ENCODE measurements at regions not wholly inside any gene's neighbourhood (a gene's known extent, or its start where the extent isn't known, plus 50 kb on each side); places are given as distances from the start of the nearest gene placed in this dataset.

DNA sequence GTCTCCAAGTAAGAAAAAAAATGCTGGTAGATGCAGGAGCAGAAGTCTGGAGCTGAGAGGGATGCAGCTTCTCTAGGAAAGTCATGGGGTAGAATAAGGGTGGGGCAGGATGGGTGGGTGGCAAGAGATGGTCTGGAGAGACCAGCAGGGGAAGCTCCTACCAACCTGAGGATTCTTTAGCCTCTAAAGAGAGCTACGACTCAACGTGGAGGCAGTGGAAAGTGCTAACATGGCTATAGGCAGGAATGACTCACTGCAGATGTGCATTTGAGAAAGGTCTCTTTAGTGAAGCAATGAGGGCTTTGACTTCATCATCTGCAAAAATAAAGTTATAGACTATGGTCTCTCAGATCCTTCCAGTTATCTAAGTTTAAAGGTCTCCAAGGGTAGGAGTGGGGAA is 722.8 kb upstream of the RAB6C start:
- ChIA-PET POLR2A (ENCODE audit: low non-redundant PET) (no interaction called here), CTCF (no interaction called here)
- DNase-seq (ENCODE audit: low spot score), result no peak
- intact Hi-C loops (cut with micrococcal nuclease; ENCODE audit: unreplicated experiment), result no loop called here
- H3K36me3 ChIP-seq (ENCODE audit: insufficient read depth, low read length, poor library complexity, severe bottlenecking), result no peaks in the 10 kb centered on the region
- H3K27ac ChIP-seq (ENCODE audit: low read depth, low read length, poor library complexity, severe bottlenecking), result no peak overlapping the region
- H3K4me3 ChIP-seq (ENCODE audit: low read depth, low read length, poor library complexity, severe bottlenecking), result no peak overlapping the region
- no peaks in the 10 kb centered on the region for H3K27me3 ChIP-seq (replicated peaks; ENCODE audit: insufficient read depth, low read depth, low read length, poor library complexity)
- no peaks in the 10 kb centered on the region for H3K9me3 ChIP-seq (ENCODE audit: low read depth, low read length, poor library complexity, severe bottlenecking)
- TF ChIP-seq, protein P1, sequence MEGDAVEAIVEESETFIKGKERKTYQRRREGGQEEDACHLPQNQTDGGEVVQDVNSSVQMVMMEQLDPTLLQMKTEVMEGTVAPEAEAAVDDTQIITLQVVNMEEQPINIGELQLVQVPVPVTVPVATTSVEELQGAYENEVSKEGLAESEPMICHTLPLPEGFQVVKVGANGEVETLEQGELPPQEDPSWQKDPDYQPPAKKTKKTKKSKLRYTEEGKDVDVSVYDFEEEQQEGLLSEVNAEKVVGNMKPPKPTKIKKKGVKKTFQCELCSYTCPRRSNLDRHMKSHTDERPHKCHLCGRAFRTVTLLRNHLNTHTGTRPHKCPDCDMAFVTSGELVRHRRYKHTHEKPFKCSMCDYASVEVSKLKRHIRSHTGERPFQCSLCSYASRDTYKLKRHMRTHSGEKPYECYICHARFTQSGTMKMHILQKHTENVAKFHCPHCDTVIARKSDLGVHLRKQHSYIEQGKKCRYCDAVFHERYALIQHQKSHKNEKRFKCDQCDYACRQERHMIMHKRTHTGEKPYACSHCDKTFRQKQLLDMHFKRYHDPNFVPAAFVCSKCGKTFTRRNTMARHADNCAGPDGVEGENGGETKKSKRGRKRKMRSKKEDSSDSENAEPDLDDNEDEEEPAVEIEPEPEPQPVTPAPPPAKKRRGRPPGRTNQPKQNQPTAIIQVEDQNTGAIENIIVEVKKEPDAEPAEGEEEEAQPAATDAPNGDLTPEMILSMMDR (conservative IDR thresholded peaks at IDR 0.05; ENCODE audit: low read depth, low read length), result no peak
- TF ChIP-seq EZH2 (IDR thresholded peaks at IDR 0.05; ENCODE audit: borderline replicate concordance, low read depth, low read length, poor library complexity, severe bottlenecking), result no peak
- H3K4me1 ChIP-seq (ENCODE audit: insufficient read depth, low read length, poor library complexity, severe bottlenecking), result no peaks in the 10 kb centered on the region
- no TSS peak for BruUV-seq (replicated peaks)

DNA sequence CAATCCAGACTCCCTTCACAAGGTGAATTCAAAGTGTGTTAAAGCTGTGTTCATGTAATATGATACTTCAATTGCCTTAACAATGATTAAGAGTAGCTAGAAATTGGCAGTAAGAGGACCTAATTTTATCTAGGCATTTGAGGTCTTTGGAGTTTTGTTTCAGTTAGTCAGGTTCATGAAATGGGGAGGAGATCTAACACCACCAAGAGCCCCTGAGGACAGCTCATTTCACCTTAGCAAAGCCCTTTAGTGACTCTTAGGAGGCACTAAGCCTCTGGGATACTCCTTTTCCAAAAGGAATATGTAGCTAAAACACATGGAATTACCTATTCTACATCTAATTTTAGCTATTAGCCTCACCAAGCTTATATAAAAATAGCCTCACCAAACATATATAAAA is 716.5 kb upstream of the RAB6C start:
- ChIA-PET POLR2A (ENCODE audit: low non-redundant PET) (no interaction called here), CTCF (no interaction called here)
- H3K27ac ChIP-seq (ENCODE audit: low read depth, low read length, poor library complexity, severe bottlenecking), result no peak overlapping the region
- TF ChIP-seq, protein P1 (conservative IDR thresholded peaks at IDR 0.05; ENCODE audit: low read depth, low read length), result no peak
- no peak for TF ChIP-seq EZH2 (IDR thresholded peaks at IDR 0.05; ENCODE audit: borderline replicate concordance, low read depth, low read length, poor library complexity, severe bottlenecking)
- BruUV-seq (replicated peaks), result no TSS peak
- intact Hi-C loops (cut with micrococcal nuclease; ENCODE audit: unreplicated experiment), result no loop called here
- no peaks in the 10 kb centered on the region for H3K27me3 ChIP-seq (replicated peaks; ENCODE audit: insufficient read depth, low read depth, low read length, poor library complexity)
- no peaks in the 10 kb centered on the region for H3K36me3 ChIP-seq (ENCODE audit: insufficient read depth, low read length, poor library complexity, severe bottlenecking)
- no peak overlapping the region for H3K4me3 ChIP-seq (ENCODE audit: low read depth, low read length, poor library complexity, severe bottlenecking)
- H3K9me3 ChIP-seq (ENCODE audit: low read depth, low read length, poor library complexity, severe bottlenecking), result peaks cover 10% of the 10 kb centered on the region
- no peak for DNase-seq (ENCODE audit: low spot score)
- H3K4me1 ChIP-seq (ENCODE audit: insufficient read depth, low read length, poor library complexity, severe bottlenecking), result no peaks in the 10 kb centered on the region

GRCh38 chr2:129263939-129264338 is 715.5 kb upstream of the RAB6C start:
- no peak for DNase-seq (ENCODE audit: low spot score)
- Histone ChIP-seq H3K4me3 (ENCODE audit: low read depth, low read length, poor library complexity, severe bottlenecking) (no peak overlapping the region), H3K27ac (ENCODE audit: low read depth, low read length, poor library complexity, severe bottlenecking) (no peak overlapping the region), H3K36me3 (ENCODE audit: insufficient read depth, low read length, poor library complexity, severe bottlenecking) (no peaks in the 10 kb centered on the region), H3K4me1 (ENCODE audit: insufficient read depth, low read length, poor library complexity, severe bottlenecking) (no peaks in the 10 kb centered on the region), H3K27me3 (replicated peaks; ENCODE audit: insufficient read depth, low read depth, low read length, poor library complexity) (no peaks in the 10 kb centered on the region), H3K9me3 (ENCODE audit: low read depth, low read length, poor library complexity, severe bottlenecking) (peaks cover 10% of the 10 kb centered on the region)
- intact Hi-C loops (cut with micrococcal nuclease; ENCODE audit: unreplicated experiment), result no loop called here
- no TSS peak for BruUV-seq (replicated peaks)
- ChIA-PET CTCF (no interaction called here), POLR2A (ENCODE audit: low non-redundant PET) (no interaction called here)
- TF ChIP-seq EZH2 (IDR thresholded peaks at IDR 0.05; ENCODE audit: borderline replicate concordance, low read depth, low read length, poor library complexity, severe bottlenecking), result no peak
- TF ChIP-seq, protein P1 (conservative IDR thresholded peaks at IDR 0.05; ENCODE audit: low read depth, low read length), result no peak

Measured in A673 (cell line).